ENCODE measurements at regions not wholly inside any gene's neighbourhood (a gene's known extent, or its start where the extent isn't known, plus 50 kb on each side); places are given as distances from the start of the nearest gene placed in this dataset.

GRCh38 chr1:244280859-244281258 is 170.8 kb downstream of the ADSS2 start:
- H3K4me3 ChIP-seq (replicated peaks; ENCODE audit: insufficient read depth, low read length), result no peak overlapping the region
- no peaks in the 10 kb centered on the region for H3K27me3 ChIP-seq (ENCODE audit: insufficient read depth, poor library complexity, severe bottlenecking)
- DNase-seq (ENCODE audit: low read depth in 1 of 2, low spot score in 1 of 2), result no peak
- TF ChIP-seq CTCF (IDR thresholded peaks at IDR 0.05; ENCODE audit: insufficient read depth, low read length), result no peak
- TF ChIP-seq SPI1 (IDR thresholded peaks at IDR 0.05; ENCODE audit: borderline replicate concordance, low read depth), result no peak
- no peak for TF ChIP-seq GABPA (IDR thresholded peaks at IDR 0.05; ENCODE audit: low read depth)
- no peak for TF ChIP-seq POLR2AphosphoS5 (IDR thresholded peaks at IDR 0.05; ENCODE audit: low read depth)
- no peak for TF ChIP-seq REST (IDR thresholded peaks at IDR 0.05; ENCODE audit: insufficient replicate concordance, low read depth)
- no peak overlapping the region for H3K27ac ChIP-seq (replicated peaks)

GRCh38 chr1:244283772-244284171 is 167.9 kb downstream of the ADSS2 start:
- Histone ChIP-seq H3K27ac (replicated peaks) (no peak overlapping the region), H3K4me3 (replicated peaks; ENCODE audit: insufficient read depth, low read length) (no peak overlapping the region), H3K27me3 (ENCODE audit: insufficient read depth, poor library complexity, severe bottlenecking) (no peaks in the 10 kb centered on the region)
- DNase-seq (ENCODE audit: low read depth in 1 of 2, low spot score in 1 of 2), result no peak
- TF ChIP-seq REST (IDR thresholded peaks at IDR 0.05; ENCODE audit: insufficient replicate concordance, low read depth) (no peak), SPI1 (IDR thresholded peaks at IDR 0.05; ENCODE audit: borderline replicate concordance, low read depth) (no peak), GABPA (IDR thresholded peaks at IDR 0.05; ENCODE audit: low read depth) (no peak), POLR2AphosphoS5 (IDR thresholded peaks at IDR 0.05; ENCODE audit: low read depth) (no peak), CTCF (IDR thresholded peaks at IDR 0.05; ENCODE audit: insufficient read depth, low read length) (no peak)

GRCh38 chr1:244284641-244285156 is 167.0 kb downstream of the ADSS2 start:
- H3K4me3 ChIP-seq (replicated peaks; ENCODE audit: insufficient read depth, low read length), result no peak overlapping the region
- H3K27me3 ChIP-seq (ENCODE audit: insufficient read depth, poor library complexity, severe bottlenecking), result no peaks in the 10 kb centered on the region
- no peak overlapping the region for H3K27ac ChIP-seq (replicated peaks)
- TF ChIP-seq CTCF (IDR thresholded peaks at IDR 0.05; ENCODE audit: insufficient read depth, low read length), result no peak
- TF ChIP-seq POLR2AphosphoS5 (IDR thresholded peaks at IDR 0.05; ENCODE audit: low read depth), result no peak
- TF ChIP-seq GABPA (IDR thresholded peaks at IDR 0.05; ENCODE audit: low read depth), result no peak
- TF ChIP-seq REST (IDR thresholded peaks at IDR 0.05; ENCODE audit: insufficient replicate concordance, low read depth), result no peak
- TF ChIP-seq SPI1 (IDR thresholded peaks at IDR 0.05; ENCODE audit: borderline replicate concordance, low read depth), result no peak
- no peak for DNase-seq (ENCODE audit: low read depth in 1 of 2, low spot score in 1 of 2)
